OCI-LY3 (cell line): ENCODE measurements at regions not wholly inside any gene's neighbourhood (a gene's known extent, or its start where the extent isn't known, plus 50 kb on each side); places are given as distances from the start of the nearest gene placed in this dataset.

Source experiments
- H2AFZ ChIP-seq: fragments of 200-600, 300-600 bp; shearing (Covaris generic); 2 replicates; pipeline ENCODE4 v1.6.0; 2014; ENCODE audit warnings: antibody characterized with exemption, low read depth, low read length
- H3K27ac ChIP-seq: fragments of 200-600, 300-600 bp; sonication (generic); 2 replicates; pipeline ENCODE4 v1.5.1; 2014; ENCODE audit warnings: mild to moderate bottlenecking, low read length, moderate library complexity, mixed read lengths
- H3K27me3 ChIP-seq: fragments of 200-600, 300-600 bp; sonication (generic); 2 replicates; pipeline ENCODE4 v1.6.1; 2014; ENCODE audit warnings: low read depth, low read length, mixed read lengths
- H3K36me3 ChIP-seq: fragments of 200-600, 300-600 bp; sonication (generic); replicated peaks from 2 replicates; pipeline ENCODE3; 2014; ENCODE audit warnings: low read depth, low read length, mixed read lengths
- H3K4me1 ChIP-seq: fragments of 300-600, 200-600 bp; sonication (generic); 2 replicates; pipeline ENCODE4 v1.6.1; 2014; ENCODE audit warnings: low read length, mixed read lengths
- H3K4me2 ChIP-seq: fragments of 200-600, 300-600 bp; sonication (generic); 2 replicates; pipeline ENCODE4 v1.6.1; 2014; ENCODE audit warnings: low read length, mixed read lengths
- H3K4me3 ChIP-seq: fragments of 300-600, 200-600 bp; sonication (generic); 2 replicates; pipeline ENCODE4 v1.5.1; 2014; ENCODE audit warnings: antibody characterized with exemption, mild to moderate bottlenecking, low read length, moderate library complexity
- H3K79me2 ChIP-seq: fragments of 300-600, 200-600 bp; shearing (Covaris generic); 2 replicates; pipeline ENCODE4 v1.6.1; 2014; ENCODE audit warnings: mild to moderate bottlenecking, low read length, mixed read lengths
- H3K9ac ChIP-seq: fragments of 300-600, 200-600 bp; shearing (Covaris generic); 2 replicates; pipeline ENCODE4 v1.6.0; 2014; ENCODE audit warnings: mild to moderate bottlenecking, low read length, moderate library complexity
- H3K9me3 ChIP-seq: fragments of 200-600, 300-600 bp; shearing (Covaris generic); 2 replicates; pipeline ENCODE4 v1.6.1; 2014; ENCODE audit warnings: low read length, mixed read lengths; ENCODE audit not compliant: insufficient read depth
- H4K20me1 ChIP-seq: fragments of 200-600, 300-600 bp; sonication (generic); 2 replicates; pipeline ENCODE4 v1.6.1; 2016; ENCODE audit warnings: low read length, mixed read lengths; ENCODE audit not compliant: insufficient read depth
- EZH2phosphoT487 ChIP-seq: fragments of 200-600 bp; shearing (Covaris generic); IDR thresholded peaks from 2 replicates; pipeline ENCODE4 v1.6.1; 2018; ENCODE audit warnings: antibody characterized with exemption, mixed run types, low read depth
- TF ChIP-seq, protein P1 (sequence below): fragments of 200-600, 300-600 bp; sonication (generic); IDR thresholded peaks from 2 replicates; pipeline ENCODE4 v1.5.1; 2014; ENCODE audit warnings: antibody characterized with exemption, low read length, low read depth

DNA sequence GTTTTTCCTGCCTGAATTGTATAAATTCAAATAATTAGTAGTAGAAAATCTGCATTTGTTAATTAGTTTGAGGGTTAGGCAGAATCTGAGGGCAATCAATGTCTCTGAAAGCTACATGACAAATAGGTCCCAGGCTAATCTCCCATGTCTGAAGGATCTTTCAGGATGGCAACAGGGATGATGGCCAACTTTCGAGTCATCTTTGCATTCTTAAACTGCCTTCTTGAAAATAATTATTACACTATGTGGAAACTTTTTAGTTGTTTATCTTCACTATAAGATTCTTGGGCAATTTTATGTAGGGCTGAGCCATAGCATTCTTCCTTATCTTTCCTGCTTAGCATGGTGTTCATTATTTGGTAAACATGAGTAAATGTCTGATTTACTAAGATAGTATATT lies 490.3 kb upstream of the EPHA5 start:
- H3K79me2 ChIP-seq = no peaks in the 10 kb centered on the region
- no peak overlapping the region for H3K9ac ChIP-seq
- H4K20me1 ChIP-seq = no peaks in the 10 kb centered on the region
- no peaks in the 10 kb centered on the region for H3K36me3 ChIP-seq
- H3K27me3 ChIP-seq = no peaks in the 10 kb centered on the region
- TF ChIP-seq EZH2phosphoT487 = no peak
- TF ChIP-seq, protein P1, sequence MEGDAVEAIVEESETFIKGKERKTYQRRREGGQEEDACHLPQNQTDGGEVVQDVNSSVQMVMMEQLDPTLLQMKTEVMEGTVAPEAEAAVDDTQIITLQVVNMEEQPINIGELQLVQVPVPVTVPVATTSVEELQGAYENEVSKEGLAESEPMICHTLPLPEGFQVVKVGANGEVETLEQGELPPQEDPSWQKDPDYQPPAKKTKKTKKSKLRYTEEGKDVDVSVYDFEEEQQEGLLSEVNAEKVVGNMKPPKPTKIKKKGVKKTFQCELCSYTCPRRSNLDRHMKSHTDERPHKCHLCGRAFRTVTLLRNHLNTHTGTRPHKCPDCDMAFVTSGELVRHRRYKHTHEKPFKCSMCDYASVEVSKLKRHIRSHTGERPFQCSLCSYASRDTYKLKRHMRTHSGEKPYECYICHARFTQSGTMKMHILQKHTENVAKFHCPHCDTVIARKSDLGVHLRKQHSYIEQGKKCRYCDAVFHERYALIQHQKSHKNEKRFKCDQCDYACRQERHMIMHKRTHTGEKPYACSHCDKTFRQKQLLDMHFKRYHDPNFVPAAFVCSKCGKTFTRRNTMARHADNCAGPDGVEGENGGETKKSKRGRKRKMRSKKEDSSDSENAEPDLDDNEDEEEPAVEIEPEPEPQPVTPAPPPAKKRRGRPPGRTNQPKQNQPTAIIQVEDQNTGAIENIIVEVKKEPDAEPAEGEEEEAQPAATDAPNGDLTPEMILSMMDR = no peak
- H3K4me2 ChIP-seq = no peak overlapping the region
- H3K4me1 ChIP-seq = no peaks in the 10 kb centered on the region
- H3K4me3 ChIP-seq = no peak overlapping the region
- H2AFZ ChIP-seq = no peak overlapping the region
- no peak overlapping the region for H3K27ac ChIP-seq
- peaks cover 10% of the 10 kb centered on the region; the same call in 1 of the 2 replicates for H3K9me3 ChIP-seq

DNA sequence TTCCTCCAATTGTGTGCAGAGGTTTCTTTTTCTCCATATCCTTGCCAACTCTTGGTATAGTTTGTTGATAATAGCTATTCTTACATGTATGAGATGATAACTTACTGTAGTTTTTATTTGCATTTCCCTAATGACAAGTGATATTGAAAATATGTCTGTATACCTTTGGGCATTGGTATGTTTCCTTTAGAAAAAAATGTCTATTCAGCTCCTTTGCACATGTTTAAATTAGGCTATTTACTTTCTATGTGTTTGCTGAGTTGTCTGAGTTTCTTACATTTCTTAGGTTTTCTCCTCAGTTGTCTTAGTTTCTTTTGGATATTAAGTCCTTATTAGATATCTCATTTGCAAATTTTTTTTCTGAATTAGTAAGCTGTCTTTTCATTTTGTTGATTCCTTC lies 487.3 kb upstream of the EPHA5 start:
- H3K27me3 ChIP-seq = no peaks in the 10 kb centered on the region
- H2AFZ ChIP-seq = no peak overlapping the region
- H3K9ac ChIP-seq = no peak overlapping the region
- TF ChIP-seq, protein P1 = no peak
- TF ChIP-seq EZH2phosphoT487 = no peak
- no peaks in the 10 kb centered on the region for H3K4me1 ChIP-seq
- no peak overlapping the region for H3K4me2 ChIP-seq
- H4K20me1 ChIP-seq = no peaks in the 10 kb centered on the region
- no peaks in the 10 kb centered on the region for H3K79me2 ChIP-seq
- no peak overlapping the region for H3K27ac ChIP-seq
- H3K4me3 ChIP-seq = no peak overlapping the region
- no peaks in the 10 kb centered on the region for H3K36me3 ChIP-seq
- H3K9me3 ChIP-seq = no peaks in the 10 kb centered on the region

DNA sequence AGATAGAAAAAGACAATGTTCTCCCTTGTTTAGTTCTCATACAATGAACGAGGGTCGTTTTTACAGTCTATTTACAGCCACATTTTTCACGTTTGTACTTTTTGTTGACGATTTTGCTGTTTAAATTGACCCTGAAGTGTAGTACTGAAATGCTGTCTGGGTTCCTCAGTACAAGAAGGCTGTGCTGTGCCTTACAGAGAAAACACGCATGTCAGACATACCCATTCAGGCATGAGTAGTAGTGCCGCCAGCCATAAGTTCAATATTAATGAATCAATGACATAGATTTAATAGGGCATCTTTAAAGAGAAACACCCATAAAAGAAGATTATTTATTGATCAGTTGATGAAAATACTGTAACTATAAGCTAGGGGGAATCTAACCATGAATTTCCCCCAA lies 459.8 kb upstream of the EPHA5 start:
- H2AFZ ChIP-seq = no peak overlapping the region
- TF ChIP-seq EZH2phosphoT487 = no peak
- H3K9ac ChIP-seq = no peak overlapping the region

DNA sequence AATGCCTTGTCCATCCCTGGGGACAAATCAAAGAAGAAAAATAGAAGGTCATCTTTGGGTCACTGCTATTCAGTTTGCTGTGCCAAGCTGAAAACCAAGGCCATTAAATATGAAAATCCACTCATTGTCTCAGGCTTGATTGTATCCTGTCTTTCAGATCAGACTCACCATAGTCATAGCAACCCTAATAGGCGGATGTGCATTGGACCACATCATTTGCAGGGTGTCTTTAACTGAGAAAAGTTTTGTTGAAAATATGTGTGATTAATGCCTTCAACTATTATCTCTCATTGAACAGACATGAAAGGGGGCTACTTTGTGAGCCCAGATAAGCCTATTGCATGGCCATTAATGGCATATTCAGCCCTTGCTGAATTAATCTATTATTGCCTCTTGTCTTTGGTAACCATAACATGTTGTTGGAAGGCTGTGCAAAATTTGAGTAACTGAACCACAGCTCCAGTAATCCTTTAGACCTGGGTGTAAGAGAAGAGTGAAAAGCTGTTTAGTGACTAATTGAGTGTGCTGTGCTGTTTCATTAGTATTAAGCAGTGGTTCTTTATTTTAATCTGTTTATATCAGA lies 453.6 kb upstream of the EPHA5 start:
- Histone ChIP-seq H3K36me3 (no peaks in the 10 kb centered on the region), H3K4me1 (no peaks in the 10 kb centered on the region), H3K27ac (no peak overlapping the region), H3K9ac (no peak overlapping the region), H3K4me3 (no peak overlapping the region), H3K27me3 (no peaks in the 10 kb centered on the region), H3K9me3 (no peaks in the 10 kb centered on the region), H2AFZ (no peak overlapping the region), H4K20me1 (no peaks in the 10 kb centered on the region), H3K4me2 (no peak overlapping the region), H3K79me2 (no peaks in the 10 kb centered on the region)
- TF ChIP-seq, protein P1 = no peak
- no peak for TF ChIP-seq EZH2phosphoT487

More for the DNA sequence above, 459.8 kb upstream of the EPHA5 start:
- Histone ChIP-seq H3K79me2 (no peaks in the 10 kb centered on the region), H4K20me1 (no peaks in the 10 kb centered on the region), H3K36me3 (no peaks in the 10 kb centered on the region), H3K27ac (no peak overlapping the region), H3K27me3 (no peaks in the 10 kb centered on the region), H3K9me3 (no peaks in the 10 kb centered on the region), H3K4me3 (no peak overlapping the region), H3K4me2 (no peak overlapping the region), H3K4me1 (no peaks in the 10 kb centered on the region)
